ENCODE measurements at regions not wholly inside any gene's neighbourhood (a gene's known extent, or its start where the extent isn't known, plus 50 kb on each side); places are given as distances from the start of the nearest gene placed in this dataset.

DNA sequence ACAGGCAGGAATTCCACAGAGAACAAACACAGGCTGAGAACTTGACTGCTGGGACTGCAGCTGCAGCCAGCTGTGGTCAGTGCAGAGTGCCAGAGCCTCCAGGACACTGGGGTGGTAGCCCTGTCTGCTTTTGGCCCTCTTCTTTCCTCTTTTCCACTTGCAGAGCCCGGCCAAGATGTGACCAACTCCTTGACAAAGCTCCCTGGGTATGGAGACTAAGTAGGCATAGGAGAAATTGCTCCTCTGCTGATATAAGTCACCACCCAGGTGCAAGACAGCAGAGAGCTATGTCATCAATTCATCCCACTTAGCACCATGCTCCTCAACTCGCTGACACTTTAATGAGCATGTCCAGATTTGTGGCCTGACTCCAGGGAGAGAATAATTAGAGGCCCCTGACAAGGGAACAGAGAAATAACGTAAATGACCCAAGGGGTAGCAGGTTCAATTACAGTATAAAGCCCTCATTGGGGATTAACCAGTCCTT is 369.4 kb upstream of the B3GAT1 start:
- ChIA-PET POLR2A (no interaction called here), CTCF (no interaction called here)
- TF ChIP-seq, protein P1, sequence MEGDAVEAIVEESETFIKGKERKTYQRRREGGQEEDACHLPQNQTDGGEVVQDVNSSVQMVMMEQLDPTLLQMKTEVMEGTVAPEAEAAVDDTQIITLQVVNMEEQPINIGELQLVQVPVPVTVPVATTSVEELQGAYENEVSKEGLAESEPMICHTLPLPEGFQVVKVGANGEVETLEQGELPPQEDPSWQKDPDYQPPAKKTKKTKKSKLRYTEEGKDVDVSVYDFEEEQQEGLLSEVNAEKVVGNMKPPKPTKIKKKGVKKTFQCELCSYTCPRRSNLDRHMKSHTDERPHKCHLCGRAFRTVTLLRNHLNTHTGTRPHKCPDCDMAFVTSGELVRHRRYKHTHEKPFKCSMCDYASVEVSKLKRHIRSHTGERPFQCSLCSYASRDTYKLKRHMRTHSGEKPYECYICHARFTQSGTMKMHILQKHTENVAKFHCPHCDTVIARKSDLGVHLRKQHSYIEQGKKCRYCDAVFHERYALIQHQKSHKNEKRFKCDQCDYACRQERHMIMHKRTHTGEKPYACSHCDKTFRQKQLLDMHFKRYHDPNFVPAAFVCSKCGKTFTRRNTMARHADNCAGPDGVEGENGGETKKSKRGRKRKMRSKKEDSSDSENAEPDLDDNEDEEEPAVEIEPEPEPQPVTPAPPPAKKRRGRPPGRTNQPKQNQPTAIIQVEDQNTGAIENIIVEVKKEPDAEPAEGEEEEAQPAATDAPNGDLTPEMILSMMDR (IDR thresholded peaks at IDR 0.05; ENCODE audit: insufficient read depth, low read depth, low read length), result no peak
- Histone ChIP-seq H3K36me3 (ENCODE audit: control insufficient read depth, insufficient read depth, low read length) (no peaks in the 10 kb centered on the region), H3K27me3 (ENCODE audit: control insufficient read depth, insufficient read depth, low read length) (no peaks in the 10 kb centered on the region), H3K4me3 (ENCODE audit: low read depth, low read length) (no peak overlapping the region)
- DNase-seq (ENCODE audit: low read depth), result no peak

DNA sequence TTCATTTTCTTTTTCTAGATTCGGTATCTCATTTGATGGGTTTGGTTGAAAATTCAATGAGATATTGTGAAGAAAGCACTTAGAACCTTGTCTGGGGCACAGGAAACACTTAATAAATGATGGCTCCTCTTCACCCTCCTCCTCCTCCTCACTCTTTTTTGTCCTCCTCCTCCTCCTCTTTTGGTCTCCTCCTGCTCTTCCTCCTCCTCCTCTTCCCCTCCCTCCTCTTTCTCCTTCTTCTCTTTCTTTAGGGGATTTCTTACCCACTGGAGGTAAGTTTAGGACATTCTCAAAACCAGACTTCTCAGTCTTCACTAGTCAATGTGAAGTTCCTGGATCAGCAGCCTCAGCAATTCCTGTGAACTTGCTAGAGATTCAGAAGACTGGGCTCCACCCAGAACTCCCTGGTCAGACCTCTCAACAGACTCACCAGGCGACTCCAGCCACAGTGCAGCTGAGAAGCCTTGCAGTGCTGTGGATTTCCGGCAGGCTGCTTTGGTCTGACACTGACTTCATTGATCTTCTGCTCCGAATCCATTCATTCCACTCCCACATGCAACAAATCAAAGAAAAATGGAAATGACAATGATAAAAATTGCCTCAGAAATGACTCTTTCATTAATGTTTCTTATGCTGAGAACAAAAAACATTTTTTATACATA is 368.6 kb upstream of the B3GAT1 start:
- TF ChIP-seq, protein P1 (IDR thresholded peaks at IDR 0.05; ENCODE audit: insufficient read depth, low read depth, low read length), result no peak
- H3K27me3 ChIP-seq (ENCODE audit: control insufficient read depth, insufficient read depth, low read length), result no peaks in the 10 kb centered on the region
- no peak for DNase-seq (ENCODE audit: low read depth)

DNA sequence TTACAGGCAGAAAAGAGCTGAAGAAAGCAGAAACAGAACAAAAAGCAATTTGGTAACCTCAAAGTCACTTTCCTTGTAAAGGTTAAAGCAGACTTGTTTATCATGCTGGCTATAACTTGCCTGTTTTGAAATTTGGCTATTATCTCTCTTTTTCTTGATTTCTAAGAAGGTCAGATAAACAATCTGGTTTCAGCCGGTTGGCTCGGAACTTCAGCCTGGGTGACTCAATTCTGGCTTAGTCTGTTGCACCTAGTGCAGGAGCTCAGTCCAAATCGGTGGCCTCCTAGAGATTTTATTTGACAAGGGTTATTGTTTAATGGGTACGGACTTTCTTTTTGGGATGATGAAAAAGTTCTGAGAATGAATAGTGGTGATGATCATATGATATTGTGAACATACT is 367.1 kb upstream of the B3GAT1 start:
- TF ChIP-seq, protein P1 (IDR thresholded peaks at IDR 0.05; ENCODE audit: insufficient read depth, low read depth, low read length), result no peak
- Histone ChIP-seq H3K27me3 (ENCODE audit: control insufficient read depth, insufficient read depth, low read length) (no peaks in the 10 kb centered on the region), H3K4me3 (ENCODE audit: low read depth, low read length) (no peak overlapping the region), H3K36me3 (ENCODE audit: control insufficient read depth, insufficient read depth, low read length) (no peaks in the 10 kb centered on the region)
- ChIA-PET CTCF (no interaction called here), POLR2A (no interaction called here)
- no peak for DNase-seq (ENCODE audit: low read depth)

More for the DNA sequence above, 368.6 kb upstream of the B3GAT1 start:
- ChIA-PET CTCF (no interaction called here), POLR2A (no interaction called here)
- Histone ChIP-seq H3K36me3 (ENCODE audit: control insufficient read depth, insufficient read depth, low read length) (no peaks in the 10 kb centered on the region), H3K4me3 (ENCODE audit: low read depth, low read length) (no peak overlapping the region)

DNA sequence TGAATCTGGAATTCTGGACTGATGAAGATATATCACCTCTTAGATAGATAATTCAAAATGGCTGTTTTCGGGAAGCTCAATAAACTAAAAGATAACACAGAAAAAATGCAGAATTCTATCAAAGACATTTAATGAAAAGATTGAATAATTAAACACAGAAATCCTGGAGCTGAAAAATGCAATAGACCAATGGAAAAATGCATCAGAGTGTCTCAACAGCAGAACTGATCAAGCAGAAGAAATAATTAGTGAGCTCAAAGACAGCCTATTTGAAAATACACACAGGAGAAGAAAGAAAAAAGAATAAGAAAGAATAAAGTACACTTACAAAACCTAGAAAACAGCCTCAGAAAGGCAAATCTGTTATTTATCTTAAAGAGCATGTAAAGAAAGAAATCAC is 356.4 kb upstream of the B3GAT1 start:
- H3K4me3 ChIP-seq (ENCODE audit: low read depth, low read length), result no peak overlapping the region
- no peak for DNase-seq (ENCODE audit: low read depth)
- ChIA-PET POLR2A (no interaction called here), CTCF (no interaction called here)
- no peaks in the 10 kb centered on the region for H3K27me3 ChIP-seq (ENCODE audit: control insufficient read depth, insufficient read depth, low read length)
- H3K36me3 ChIP-seq (ENCODE audit: control insufficient read depth, insufficient read depth, low read length), result no peaks in the 10 kb centered on the region
- TF ChIP-seq, protein P1 (IDR thresholded peaks at IDR 0.05; ENCODE audit: insufficient read depth, low read depth, low read length), result no peak

DNA sequence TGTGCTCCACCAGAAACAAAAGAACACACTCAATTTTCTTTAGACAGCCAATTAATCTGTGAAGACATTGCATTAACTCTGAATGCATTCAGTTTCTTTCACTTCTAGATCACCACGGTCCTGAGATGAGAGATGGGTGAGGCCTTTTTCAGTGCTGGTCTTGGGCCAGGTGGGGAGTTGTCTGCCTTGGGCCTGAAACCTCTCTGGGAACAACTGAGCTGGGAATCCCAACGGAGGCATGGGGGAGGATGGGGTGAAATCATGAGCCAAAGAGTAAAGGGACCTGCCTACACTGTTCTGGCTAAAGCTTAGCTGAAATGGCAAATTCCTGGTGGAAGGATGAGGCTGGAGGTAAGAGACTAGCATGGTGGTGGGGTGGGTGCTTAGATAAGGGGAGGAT is 353.5 kb upstream of the B3GAT1 start:
- ChIA-PET POLR2A (no interaction called here), CTCF (no interaction called here)
- H3K36me3 ChIP-seq (ENCODE audit: control insufficient read depth, insufficient read depth, low read length), result no peaks in the 10 kb centered on the region
- TF ChIP-seq, protein P1 (IDR thresholded peaks at IDR 0.05; ENCODE audit: insufficient read depth, low read depth, low read length), result no peak
- H3K4me3 ChIP-seq (ENCODE audit: low read depth, low read length), result no peak overlapping the region
- H3K27me3 ChIP-seq (ENCODE audit: control insufficient read depth, insufficient read depth, low read length), result no peaks in the 10 kb centered on the region
- no peak for DNase-seq (ENCODE audit: low read depth)

All from BJ (cell line).